ENCODE measurements at regions not wholly inside any gene's neighbourhood (a gene's known extent, or its start where the extent isn't known, plus 50 kb on each side); places are given as distances from the start of the nearest gene placed in this dataset.

DNA sequence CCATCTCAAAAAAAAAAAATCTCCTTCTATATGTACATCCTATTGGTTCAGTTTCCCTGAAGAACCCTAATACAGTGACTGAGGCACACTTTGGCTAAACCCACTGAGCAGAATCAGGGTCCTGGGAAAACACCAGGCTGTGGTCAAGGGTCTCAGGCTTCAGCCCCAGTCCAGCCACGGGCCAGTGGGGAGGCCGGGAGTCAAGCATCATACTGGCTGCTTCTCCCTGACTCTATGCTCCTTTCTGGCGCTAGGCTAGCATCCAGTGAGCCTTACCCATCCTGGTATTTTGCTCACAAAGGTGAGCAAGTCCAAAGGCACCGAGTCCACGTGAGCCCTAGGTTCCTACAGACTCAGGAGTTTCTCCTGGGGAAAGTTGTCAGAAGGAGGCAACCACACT lies 752.5 kb downstream of the BRD1 start:
- DNase-seq (ENCODE audit: low read depth in 2 of 3, low spot score in 2 of 3), result no peak

DNA sequence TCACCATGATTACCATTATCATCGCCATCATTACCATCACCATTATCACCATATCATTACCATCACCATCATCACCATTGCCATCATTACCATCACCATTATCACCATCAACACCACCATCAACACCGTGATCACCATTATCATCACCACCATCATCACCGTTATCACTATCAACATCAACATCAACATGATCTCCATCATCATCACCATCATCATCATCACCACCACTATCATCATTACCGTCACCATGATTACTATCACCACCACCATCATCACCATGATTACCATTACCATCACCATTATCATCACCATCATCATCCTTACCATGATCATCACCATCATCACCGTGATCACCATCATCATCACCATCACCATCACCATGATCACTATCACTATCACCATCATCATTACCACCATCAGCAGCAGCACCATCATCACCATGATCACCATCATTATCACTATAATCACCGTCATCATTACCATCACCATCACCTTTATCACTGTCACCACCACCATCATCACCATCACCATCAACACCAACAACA lies 753.7 kb downstream of the BRD1 start:
- no peak for DNase-seq (ENCODE audit: low read depth in 2 of 3, low spot score in 2 of 3)

DNA sequence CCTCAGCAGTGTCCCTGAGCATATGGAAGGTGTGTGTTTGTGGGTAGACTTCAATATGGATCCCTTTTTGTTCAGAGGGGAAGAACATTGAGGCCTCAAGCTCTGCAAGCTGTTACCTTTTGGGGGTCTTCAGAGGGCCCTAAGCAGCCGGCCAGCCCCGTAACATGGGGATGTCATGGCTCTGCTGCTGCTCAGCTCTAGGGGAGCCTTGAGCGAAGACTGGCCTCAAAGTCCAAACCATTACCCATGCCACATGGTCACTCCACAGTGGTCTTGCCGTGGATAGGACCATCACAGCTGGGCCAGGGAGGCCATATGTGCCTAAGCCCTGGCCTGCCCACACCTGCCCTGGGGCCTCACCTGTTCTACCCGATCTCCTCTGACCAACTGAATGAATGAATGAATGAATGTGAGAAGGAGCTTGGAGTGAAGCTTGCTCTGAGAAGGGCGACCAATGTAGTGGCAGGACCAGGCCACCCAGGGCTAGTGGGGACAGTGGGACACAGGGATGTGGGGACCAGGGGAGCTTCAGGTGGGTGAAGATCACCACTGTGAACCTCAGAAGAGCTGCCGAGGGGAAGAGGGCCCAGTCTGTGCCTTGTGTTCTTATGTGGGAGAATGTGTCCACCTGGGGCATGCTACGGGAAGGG lies 754.6 kb downstream of the BRD1 start:
- DNase-seq (ENCODE audit: low read depth in 2 of 3, low spot score in 2 of 3), result no peak

DNA sequence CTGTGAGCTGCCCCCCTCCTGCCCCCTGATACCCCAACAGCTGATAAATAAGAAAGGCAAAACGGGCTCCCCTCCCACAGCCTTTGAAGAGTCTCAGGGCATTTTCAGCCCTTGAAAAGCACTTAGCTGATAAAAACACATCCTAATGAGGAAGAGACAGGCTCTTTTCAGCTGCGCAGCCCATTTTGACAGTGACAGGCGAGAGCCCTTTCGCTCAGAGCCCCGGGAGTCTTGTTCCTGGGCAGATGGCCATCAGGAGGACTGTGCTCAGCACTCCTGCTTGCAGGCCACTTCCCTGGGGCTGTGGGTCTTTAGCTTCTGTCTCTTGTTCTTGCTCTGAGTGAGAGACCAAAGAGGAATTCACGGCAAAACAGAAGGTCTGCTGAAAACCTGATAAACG lies 757.2 kb downstream of the BRD1 start:
- no peak for DNase-seq (ENCODE audit: low read depth in 2 of 3, low spot score in 2 of 3)

DNA sequence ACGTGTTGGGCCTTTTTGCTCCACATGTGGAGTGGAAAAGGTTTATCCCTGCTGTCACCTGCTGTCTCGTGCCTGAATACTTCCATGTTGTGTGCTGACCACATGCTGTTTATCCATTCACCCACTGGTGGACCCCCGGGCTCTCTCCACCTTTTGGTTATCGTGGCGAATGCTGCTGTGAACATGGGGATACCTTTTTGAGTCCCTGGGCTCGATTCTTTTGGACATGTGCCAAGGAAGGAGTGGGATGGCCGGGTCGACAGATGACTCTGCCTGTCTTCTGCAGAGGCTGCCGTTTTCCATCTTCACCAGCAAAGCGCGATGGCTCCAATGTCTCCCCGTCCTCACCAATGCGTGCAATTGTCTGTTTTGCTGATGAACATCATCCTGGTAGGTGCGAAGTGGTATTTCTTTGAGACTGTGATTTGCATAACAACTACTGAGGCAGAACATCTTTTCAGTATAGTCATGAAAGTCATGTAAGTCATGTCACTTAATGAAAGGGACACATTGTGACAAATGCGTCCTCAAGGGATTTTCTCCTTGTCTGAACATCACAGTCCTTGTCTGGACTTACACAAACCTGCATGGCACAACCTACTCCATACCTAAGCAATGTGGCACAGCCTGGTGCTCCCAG lies 758.7 kb downstream of the BRD1 start:
- DNase-seq (ENCODE audit: low read depth in 2 of 3, low spot score in 2 of 3), result no peak

DNA sequence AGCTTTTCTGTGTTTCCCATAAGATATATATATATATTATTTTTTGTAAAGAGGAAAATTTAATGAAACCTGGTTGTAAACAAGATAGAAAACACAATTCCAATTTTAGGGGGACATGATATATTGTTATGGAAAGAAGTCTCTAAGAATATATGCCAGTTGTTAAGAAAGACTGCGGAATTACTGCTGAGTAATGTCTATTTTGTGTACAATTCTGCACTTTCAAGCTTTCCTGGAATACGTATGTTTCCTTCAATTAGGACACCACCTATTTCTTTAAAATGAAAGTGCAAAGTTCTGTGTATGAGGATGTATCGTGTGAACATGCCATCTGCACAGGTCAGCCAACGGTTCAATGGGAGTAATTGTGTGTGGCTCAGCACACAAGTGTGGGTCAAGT lies 760.2 kb downstream of the BRD1 start:
- no peak for DNase-seq (ENCODE audit: low read depth in 2 of 3, low spot score in 2 of 3)

DNA sequence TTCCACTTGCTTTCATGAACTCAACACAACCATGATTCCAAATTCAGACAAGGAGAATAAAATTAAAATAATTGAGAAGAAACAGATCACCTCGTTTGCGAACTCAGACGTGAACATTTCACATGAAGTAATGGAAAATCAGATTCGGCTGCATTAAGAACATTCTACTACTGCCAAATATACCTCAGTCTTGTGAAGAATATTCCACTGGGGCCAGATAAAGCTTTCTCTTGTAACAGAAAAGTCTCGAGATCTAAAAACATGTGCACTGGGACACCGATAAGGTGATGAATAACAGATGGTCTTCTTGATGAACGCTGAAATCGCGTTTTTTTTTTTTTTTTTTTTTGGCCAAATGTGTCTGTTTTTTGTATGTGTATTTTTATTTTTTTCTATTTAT lies 761.1 kb downstream of the BRD1 start:
- DNase-seq (ENCODE audit: low read depth in 2 of 3, low spot score in 2 of 3), result no peak

DNA sequence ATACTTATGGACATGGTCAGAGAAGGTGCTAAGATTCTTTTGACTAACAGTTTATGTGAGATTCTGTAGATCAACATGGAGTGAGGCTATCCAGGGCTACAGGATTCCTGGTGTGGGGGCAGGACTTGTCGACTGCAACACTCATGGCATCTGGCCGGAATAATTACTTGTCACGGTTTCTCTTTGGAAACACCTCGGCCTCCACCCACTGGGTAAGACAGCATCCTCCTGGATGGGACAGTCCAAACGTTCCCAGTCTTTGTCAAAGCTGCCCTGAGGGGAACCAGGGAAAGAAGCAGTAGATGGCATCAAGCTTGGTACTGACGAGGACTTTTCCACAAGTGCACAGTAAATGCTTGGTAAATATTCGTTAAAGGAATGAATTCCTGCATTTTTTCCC lies 762.8 kb downstream of the BRD1 start:
- no peak for DNase-seq (ENCODE audit: low read depth in 2 of 3, low spot score in 2 of 3)

DNA sequence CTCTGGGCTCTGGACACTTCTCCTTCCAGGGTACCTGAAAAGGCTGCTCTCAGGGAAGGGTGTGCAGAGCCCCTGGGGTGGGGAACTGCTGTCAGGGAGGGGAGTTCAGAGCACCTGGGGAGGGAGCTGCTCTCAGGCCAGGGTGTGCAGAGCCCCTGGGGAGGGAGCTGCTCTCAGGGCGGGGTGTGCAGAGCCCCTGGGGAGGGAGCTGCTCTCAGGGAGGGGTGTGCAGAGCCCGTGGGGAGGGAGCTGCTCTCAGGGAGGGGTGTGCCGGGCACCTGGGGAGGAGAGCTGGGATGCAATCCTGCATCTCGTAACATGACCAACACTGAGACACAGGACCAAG lies 764.2 kb downstream of the BRD1 start:
- DNase-seq (ENCODE audit: low read depth in 2 of 3, low spot score in 2 of 3), result no peak

DNA sequence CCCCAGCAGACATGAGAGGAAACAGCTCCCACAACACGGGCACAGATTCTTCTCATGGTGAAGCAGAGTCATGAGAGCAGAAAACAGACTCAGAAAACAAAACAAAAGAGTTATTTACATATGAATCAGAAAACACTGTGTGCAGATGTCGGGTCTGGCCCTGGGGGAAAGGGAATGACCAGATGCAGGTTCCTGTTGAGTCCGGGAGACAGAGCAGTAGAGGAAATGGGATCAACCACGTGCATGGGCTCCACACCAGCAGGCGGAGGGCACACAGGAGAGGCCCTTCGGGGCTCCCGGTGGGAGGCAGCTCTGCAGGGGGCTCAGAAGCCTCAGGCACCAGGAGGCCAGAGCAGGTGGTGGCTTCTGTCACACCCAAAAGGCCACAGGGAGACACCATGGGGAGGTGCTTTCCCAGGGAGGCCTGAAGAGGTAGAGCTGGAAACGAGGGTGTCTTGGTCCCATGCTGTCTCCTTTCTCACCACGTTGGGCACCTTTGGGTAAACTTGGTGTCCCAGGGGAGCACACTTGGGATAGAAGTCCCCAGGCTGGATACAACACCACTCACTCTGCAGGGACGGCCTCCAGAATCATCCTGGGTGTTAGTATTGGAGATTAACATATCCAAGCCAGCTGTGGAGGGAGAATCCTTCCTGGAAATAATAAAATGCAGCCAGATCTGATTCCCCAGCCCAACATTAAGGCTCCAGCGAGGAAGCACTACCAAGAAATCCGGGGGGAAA lies 764.7 kb downstream of the BRD1 start:
- no peak for DNase-seq (ENCODE audit: low read depth in 2 of 3, low spot score in 2 of 3)

DNA sequence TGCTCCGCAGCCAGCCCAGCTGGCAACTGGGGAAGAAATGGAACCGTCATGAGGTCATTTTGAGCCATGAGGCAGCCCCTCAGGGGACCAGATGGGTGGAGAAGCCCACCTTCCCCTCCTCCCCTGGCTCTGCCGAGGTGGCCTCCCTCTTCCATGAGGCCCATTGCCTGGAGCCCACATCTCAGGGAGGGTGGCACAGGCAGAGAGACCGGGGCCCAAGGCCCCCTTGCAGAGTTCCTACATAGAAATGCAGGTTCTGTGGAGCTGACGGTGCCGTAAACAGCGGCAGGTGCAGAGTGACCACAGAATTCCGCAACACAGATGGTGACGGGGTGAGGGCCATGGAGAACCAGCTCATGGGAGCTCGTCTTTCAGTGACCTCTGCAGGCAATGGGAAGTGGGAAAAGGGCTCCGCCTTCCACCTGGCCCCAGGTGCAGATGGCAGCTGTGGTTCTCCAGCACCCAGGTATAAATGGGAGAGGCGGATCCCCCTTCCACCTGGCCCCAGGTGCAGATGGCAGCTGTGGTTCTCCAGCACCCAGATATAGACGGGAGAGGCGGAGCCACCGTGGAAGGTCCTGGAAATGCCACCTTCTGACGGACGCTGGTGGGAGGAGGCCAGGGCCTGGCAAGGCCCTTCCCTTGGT lies 765.4 kb downstream of the BRD1 start:
- no peak for DNase-seq (ENCODE audit: low read depth in 2 of 3, low spot score in 2 of 3)

DNA sequence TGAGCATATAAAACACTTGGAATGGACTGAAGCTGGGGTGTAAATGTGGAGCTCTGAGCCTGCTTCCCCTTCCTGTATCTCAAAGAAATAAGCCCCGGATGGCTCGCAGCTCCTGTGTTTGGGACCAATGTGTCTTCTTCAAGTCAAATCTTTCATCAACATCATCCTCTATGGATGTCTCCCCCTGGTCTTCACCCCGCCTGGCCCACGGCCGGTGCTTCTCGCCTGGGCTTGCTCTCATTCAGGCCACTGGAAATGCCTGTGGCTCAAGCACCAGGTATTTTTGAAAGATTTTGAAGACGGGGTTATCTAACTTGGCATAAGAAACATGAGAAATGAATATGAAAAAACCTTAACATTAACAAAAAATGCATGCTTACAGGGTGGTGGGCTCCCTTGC lies 769.8 kb downstream of the BRD1 start:
- DNase-seq (ENCODE audit: low read depth in 2 of 3, low spot score in 2 of 3), result no peak

DNA sequence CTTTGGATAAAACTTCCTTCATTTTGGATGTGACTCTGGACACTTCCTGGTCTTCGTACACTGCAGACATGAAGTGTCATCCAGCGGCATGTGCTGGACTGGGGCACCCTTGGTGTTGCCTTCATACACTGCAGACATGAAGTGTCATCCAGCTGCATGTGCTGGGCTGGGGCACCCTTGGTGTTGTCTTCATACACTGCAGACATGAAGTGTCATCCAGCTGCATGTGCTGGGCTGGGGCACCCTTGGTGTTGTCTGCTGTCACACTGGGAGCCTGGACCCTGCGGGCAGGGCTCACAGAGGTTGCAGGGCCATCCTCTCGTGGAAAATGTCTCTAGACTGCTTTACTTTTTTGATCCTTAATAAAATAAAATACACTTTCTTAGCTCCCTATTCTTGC lies 771.4 kb downstream of the BRD1 start:
- no peak for DNase-seq (ENCODE audit: low read depth in 2 of 3, low spot score in 2 of 3)

DNA sequence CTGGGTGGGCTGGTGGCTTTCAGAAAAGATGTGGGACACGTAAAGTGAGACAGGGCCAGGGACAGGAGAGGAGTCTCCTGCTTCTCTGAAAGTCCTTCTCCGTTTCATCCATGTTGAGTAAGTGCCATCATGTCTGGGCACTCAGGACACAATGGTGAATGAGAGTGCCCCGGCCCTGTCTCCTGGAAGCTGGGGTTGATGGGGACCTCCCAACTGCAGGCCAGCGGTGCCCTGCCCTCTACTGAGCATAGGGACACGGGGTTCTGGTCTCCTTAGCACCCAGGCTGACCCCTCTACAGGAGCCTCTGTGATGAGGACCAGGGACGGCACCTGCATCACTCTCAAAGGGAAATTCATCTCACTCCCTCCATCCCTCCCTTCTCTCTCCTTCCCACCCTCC lies 772.3 kb downstream of the BRD1 start:
- DNase-seq (ENCODE audit: low read depth in 2 of 3, low spot score in 2 of 3), result no peak

DNA sequence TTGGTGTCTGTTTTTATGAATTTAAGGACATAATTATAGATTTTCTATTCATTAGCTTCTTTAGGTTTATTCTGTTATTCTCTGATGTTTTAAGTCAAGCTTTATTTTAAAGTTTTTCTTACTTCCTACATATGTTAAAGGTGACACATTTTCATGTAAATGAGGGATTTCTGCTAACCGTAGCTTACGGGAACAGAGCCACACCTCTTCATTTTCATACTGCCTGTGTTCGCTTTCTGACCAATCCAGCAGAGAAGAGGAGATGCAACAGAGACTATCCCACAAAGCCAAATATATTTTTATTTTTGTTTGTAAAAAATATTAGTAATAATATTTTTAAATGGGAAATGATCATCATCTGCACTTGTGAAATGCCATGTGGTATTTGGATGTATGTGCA lies 774.1 kb downstream of the BRD1 start:
- no peak for DNase-seq (ENCODE audit: low read depth in 2 of 3, low spot score in 2 of 3)

DNA sequence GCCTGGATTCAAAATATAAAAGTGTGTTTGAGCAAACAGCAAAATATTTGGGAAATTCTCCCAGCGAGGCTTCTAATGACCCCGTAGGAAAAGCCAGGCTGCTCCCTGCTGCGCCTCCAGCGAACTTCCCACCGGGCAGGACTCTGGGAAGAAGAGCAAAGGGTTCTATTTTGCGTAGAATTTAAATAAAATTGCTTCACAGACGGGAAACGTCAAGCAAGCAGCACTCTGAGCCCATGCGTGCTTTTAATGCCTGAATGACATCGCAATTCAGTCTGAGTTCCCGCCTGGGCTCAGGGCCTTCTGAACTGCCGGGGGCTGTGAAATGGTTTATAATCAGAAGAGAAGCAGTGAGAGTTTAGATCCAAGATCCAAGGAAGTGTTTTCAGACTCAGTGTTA lies 775.1 kb downstream of the BRD1 start:
- DNase-seq (ENCODE audit: low read depth in 2 of 3, low spot score in 2 of 3), result no peak

DNA sequence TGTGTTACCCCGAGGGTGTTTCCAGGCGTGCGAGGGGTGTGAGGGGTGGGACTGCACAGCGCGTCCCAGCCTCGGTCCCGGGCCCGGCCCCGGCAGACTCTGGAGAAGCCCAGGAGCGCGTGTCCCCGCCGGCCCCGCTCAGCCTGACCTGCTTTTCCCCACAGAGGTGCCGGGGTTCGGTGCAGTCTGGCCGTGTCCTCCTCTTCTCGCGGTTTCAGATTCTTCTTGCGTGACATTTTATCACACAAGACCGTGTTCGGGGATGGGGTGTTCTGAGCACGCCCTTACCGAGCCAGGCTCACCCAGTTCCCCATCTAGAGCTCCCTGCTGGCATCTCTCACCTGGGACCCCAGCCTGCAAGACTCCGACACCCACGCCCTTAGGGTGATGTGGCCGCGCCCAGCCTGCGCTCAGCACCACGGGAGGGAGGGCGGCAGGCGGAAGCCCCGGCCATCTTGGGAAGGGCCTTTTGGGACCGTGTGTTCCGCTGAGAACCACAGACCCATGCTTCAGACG lies 775.6 kb downstream of the BRD1 start:
- DNase-seq (ENCODE audit: low read depth in 2 of 3, low spot score in 2 of 3), result peak in 2 of 3 experiments; percentile 20 to 36

DNA sequence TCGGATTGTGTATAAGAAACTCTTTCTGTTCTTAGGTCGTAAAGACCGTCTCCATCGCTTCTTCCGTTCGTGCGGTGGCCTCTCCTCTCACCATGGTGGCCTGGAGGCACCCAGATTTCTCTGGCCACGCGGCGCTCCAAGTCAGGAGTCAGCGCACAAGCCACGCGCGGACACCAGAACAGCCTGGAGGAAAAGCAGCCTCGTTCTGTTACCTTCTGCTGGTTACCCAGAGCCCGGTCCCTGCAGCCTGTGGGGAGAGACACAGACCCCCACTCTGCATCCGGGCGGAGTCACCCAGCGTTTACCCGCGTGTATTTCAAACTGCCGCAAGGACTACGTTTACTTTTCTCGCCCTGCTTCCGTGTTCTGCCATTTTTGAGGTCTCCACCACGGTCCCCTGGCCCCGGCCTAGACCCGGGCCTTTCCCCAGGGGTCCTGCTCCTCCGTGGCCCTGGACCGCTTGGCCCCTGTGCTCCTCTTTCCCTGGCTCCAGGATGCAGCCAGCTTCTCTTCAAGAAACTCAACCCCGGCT lies 776.1 kb downstream of the BRD1 start:
- no peak for DNase-seq (ENCODE audit: low read depth in 2 of 3, low spot score in 2 of 3)

DNA sequence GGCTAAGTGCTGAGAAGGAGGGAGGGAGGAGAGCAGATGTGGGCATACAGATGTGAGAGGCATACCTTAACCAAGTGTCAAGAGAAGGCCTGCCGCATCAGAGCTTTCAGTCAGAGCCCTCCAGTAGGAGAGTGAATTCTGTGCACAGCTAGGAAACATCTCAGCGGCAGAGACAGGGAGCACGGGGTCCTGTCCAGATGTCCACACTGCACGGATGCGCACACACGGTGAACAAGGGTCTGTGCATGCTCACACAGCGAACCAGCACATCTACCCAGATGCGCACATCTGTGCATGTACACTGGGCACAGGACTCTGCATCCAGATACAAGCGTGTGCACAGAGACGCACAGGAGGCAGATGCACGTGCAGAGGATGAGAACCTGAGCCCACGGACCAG lies 778.0 kb downstream of the BRD1 start:
- DNase-seq (ENCODE audit: low read depth in 2 of 3, low spot score in 2 of 3), result no peak

DNA sequence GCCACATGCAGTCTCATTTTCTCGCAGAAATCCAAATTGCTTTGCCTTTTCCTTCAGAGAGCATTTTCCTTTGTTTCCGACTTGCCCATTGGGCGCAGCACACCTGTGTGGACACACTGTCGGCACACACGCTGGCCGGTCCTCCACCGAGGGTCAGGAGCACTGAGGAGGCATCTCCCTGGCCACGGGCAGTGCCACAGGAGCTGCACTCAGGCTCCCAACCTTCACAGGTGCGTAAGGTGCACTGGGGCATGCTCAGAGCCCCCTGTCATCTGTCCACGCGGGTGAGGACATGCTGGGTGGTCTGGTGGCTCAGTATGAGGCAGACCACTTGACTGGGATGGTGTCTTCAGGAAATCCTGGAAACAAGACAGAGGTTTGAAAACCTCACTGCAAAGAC lies 779.1 kb downstream of the BRD1 start:
- DNase-seq (ENCODE audit: low read depth in 2 of 3, low spot score in 2 of 3), result no peak

DNA sequence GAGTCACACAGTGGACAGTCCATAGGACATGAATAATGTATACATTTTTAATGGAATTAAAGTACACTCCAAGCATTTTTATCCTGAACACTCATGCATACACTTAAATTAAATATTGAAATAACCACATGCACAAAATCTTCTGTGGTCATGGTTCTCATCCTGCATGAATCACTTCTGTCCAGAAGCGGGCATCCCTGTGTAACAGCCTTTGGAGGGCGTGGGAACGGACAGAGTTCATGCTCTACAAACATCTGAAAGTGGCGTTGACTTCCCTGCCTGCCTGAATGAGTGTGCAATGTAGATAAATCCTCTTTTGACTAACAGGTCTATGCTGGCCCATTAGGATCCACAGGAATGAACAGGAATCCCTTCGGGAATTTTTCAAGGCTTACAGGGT lies 780.2 kb downstream of the BRD1 start:
- no peak for DNase-seq (ENCODE audit: low read depth in 2 of 3, low spot score in 2 of 3)

Measured in activated CD8-positive, alpha-beta memory T cell treated with anti-CD3 and anti-CD28 coated beads for 48 hours (primary cell).